HCT116 (cell line): ENCODE measurements at regions not wholly inside any gene's neighbourhood (a gene's known extent, or its start where the extent isn't known, plus 50 kb on each side); places are given as distances from the start of the nearest gene placed in this dataset.

Experiments
- ATAC-seq: fragments of 200-7000 bp; cut with Tn5 transposase; 2 replicates; pipeline ENCODE4 v1.9.1; 2020; ENCODE audit warnings: mild to moderate bottlenecking, moderate library complexity
- BruUV-seq: library from RNA; stranded (reverse); fragments of 400-500 nt; replicated peaks from 2 replicates; lab custom pipeline; 2021; lab: Mats Ljungman, UMichigan
- CTCF ChIA-PET: fragments of 300-600 bp; sonication (Branson Sonifier 250); formaldehyde crosslinking; loops from one replicate; lab custom pipeline; 2021; ENCODE audit warnings: antibody characterized with exemption; lab: Charles Lee
- POLR2A ChIA-PET: fragments of 300-600, 350-600 bp; sonication (Branson Sonifier 250); formaldehyde crosslinking; loops from one replicate; lab custom pipeline; 2021; ENCODE audit warnings: antibody characterized with exemption; lab: Charles Lee
- RAD21 ChIA-PET, 2 experiments: fragments of 300-600 bp; sonication (Branson Sonifier 250); formaldehyde crosslinking; loops; one replicate each; lab custom pipeline; 2023; ENCODE audit warnings: low total read pairs in 2 of 2; ENCODE audit not compliant: uncharacterized antibody in 2 of 2, unreplicated experiment in 2 of 2, low non-redundant PET in 1 of 2; lab: Charles Lee
- DNase-seq: peaks from one replicate; pipeline ENCODE4 v3.0.0-alpha.2; 2010; ENCODE audit warnings: low read depth, low spot score
- H2AFZ ChIP-seq: fragments of 200-600 bp; shearing (Covaris generic), sonication (generic); 2 replicates; pipeline ENCODE4 v1.6.1; 2017; ENCODE audit warnings: low read depth, mixed run types, mixed read lengths, antibody characterized with exemption, low read length; ENCODE audit not compliant: poor library complexity, severe bottlenecking
- H3K27ac ChIP-seq: 2 replicates; pipeline ENCODE4 v1.5.1; 2012; ENCODE audit warnings: low read depth, low read length
- H3K27me3 ChIP-seq: fragments of 200-600 bp; sonication (generic); 2 replicates; pipeline ENCODE4 v1.6.1; 2016; ENCODE audit warnings: mixed run types, low read length, mixed read lengths; ENCODE audit not compliant: insufficient read depth
- H3K36me3 ChIP-seq, 2 experiments: fragments of 200-500 bp in 1 of 2; fragments of 200-600 bp in 1 of 2; sonication (Bioruptor generic) in 1 of 2; sonication (generic) in 1 of 2; 2 replicates each; pipeline versions ENCODE4 v1.5.1 to v1.6.1; 2014 to 2016; ENCODE audit warnings: low read length in 2 of 2, inconsistent platforms in 1 of 2, mixed read lengths in 1 of 2, mixed run types in 1 of 2; ENCODE audit not compliant: insufficient read depth in 2 of 2, control insufficient read depth in 1 of 2
- H3K4me1 ChIP-seq, 2 experiments: fragments of 200-600 bp in 1 of 2; sonication (generic) in 1 of 2; 2 replicates each; pipeline versions ENCODE4 v1.5.1 to v1.6.1; 2012 to 2017; ENCODE audit warnings: low read length in 2 of 2, inconsistent platforms in 1 of 2, mild to moderate bottlenecking in 1 of 2, mixed read lengths in 1 of 2, mixed run types in 1 of 2, moderate library complexity in 1 of 2; ENCODE audit not compliant: insufficient read depth in 2 of 2, control insufficient read depth in 1 of 2
- H3K4me2 ChIP-seq: fragments of 200-600 bp; sonication (generic); 2 replicates; pipeline ENCODE4 v1.6.1; 2017; ENCODE audit warnings: mixed run types, low read length, mixed read lengths
- H3K4me3 ChIP-seq, 2 experiments: fragments of 200-600 bp in 1 of 2; sonication (generic) in 1 of 2; replicated peaks in 1 of 2; 2 replicates each; pipeline ENCODE4 v1.5.1; 2011 to 2016; ENCODE audit warnings: low read length in 2 of 2, control low read depth in 1 of 2, low read depth in 1 of 2, mild to moderate bottlenecking in 1 of 2, mixed read lengths in 1 of 2, mixed run types in 1 of 2
- H3K79me2 ChIP-seq: fragments of 200-600 bp; sonication (generic); 2 replicates; pipeline ENCODE4 v1.6.1; 2017; ENCODE audit warnings: mild to moderate bottlenecking, mixed run types, low read length, moderate library complexity, mixed read lengths; ENCODE audit not compliant: insufficient read depth
- H3K9ac ChIP-seq: fragments of 200-600 bp; sonication (generic); 2 replicates; pipeline ENCODE4 v1.6.1; 2016; ENCODE audit warnings: low read length, mixed read lengths
- H3K9me2 ChIP-seq: fragments of 200-600 bp; sonication (generic), shearing (Covaris generic); 2 replicates; pipeline ENCODE4 v1.6.1; 2017; ENCODE audit warnings: mixed run types, mild to moderate bottlenecking, moderate library complexity; ENCODE audit not compliant: insufficient read depth
- H3K9me3 ChIP-seq, 2 experiments: fragments of 200-500 bp in 1 of 2; fragments of 200-600 bp in 1 of 2; sonication (Bioruptor generic) in 1 of 2; sonication (generic) in 1 of 2; 2 replicates each; pipeline ENCODE4 v1.6.1; 2014 to 2017; ENCODE audit warnings: low read length in 2 of 2, mixed read lengths in 2 of 2, inconsistent platforms in 1 of 2, low read depth in 1 of 2, mild to moderate bottlenecking in 1 of 2, mixed run types in 1 of 2, moderate library complexity in 1 of 2; ENCODE audit not compliant: control insufficient read depth in 1 of 2, insufficient read depth in 1 of 2
- H4K20me1 ChIP-seq: fragments of 200-600 bp; sonication (generic), shearing (Covaris generic); 2 replicates; pipeline ENCODE4 v1.6.1; 2017; ENCODE audit warnings: mixed run types, mild to moderate bottlenecking, moderate library complexity; ENCODE audit not compliant: insufficient read depth
- EGR1 ChIP-seq: IDR thresholded peaks from 2 replicates; pipeline ENCODE4 v1.6.1; 2012; ENCODE audit warnings: low read depth
- ELF1 ChIP-seq: IDR thresholded peaks from 2 replicates; pipeline ENCODE4 v1.6.1; 2012; ENCODE audit warnings: low read depth, borderline replicate concordance
- JUND ChIP-seq: IDR thresholded peaks from 2 replicates; pipeline ENCODE4 v1.6.1; 2012
- MAX ChIP-seq: IDR thresholded peaks from 2 replicates; pipeline ENCODE4 v1.6.1; 2012
- POLR2A ChIP-seq: IDR thresholded peaks from 2 replicates; pipeline ENCODE4 v1.7.0; 2011; ENCODE audit warnings: borderline replicate concordance; ENCODE audit not compliant: insufficient read depth, insufficient read length; ENCODE audit errors: extremely low read depth
- POLR2AphosphoS5 ChIP-seq: IDR thresholded peaks from 2 replicates; pipeline ENCODE4 v1.6.1; 2011; ENCODE audit warnings: mild to moderate bottlenecking, low read depth, low read length, moderate library complexity
- RAD21 ChIP-seq: IDR thresholded peaks from 2 replicates; pipeline ENCODE4 v1.6.1; 2012; ENCODE audit warnings: low read depth, mild to moderate bottlenecking
- REST ChIP-seq: IDR thresholded peaks from 2 replicates; pipeline ENCODE4 v1.6.1; 2012; ENCODE audit warnings: low read depth
- SP1 ChIP-seq: IDR thresholded peaks from 2 replicates; pipeline ENCODE4 v1.6.1; 2012; ENCODE audit warnings: low read depth
- TCF7L2 ChIP-seq: IDR thresholded peaks from 2 replicates; pipeline ENCODE4 v1.7.0; 2011; ENCODE audit warnings: borderline replicate concordance, inconsistent platforms; ENCODE audit not compliant: insufficient read depth, insufficient read length; ENCODE audit errors: extremely low read depth
- YY1 ChIP-seq: IDR thresholded peaks from 2 replicates; pipeline ENCODE4 v1.6.1; 2011; ENCODE audit warnings: low read length, low read depth, moderate library complexity, mild to moderate bottlenecking; ENCODE audit not compliant: insufficient replicate concordance; ENCODE audit errors: extremely low read depth
- ZBTB33 ChIP-seq: IDR thresholded peaks from 2 replicates; pipeline ENCODE4 v1.6.1; 2011; ENCODE audit warnings: mild to moderate bottlenecking, low read length, moderate library complexity; ENCODE audit not compliant: insufficient replicate concordance; ENCODE audit errors: extremely low read depth
- ZFX ChIP-seq: fragments of 450-650 bp; IDR thresholded peaks from 2 replicates; pipeline ENCODE4 v1.6.1; 2017
- ZNF274 ChIP-seq: fragments of 200-500 bp; sonication (Bioruptor generic); IDR thresholded peaks from 2 replicates; pipeline ENCODE4 v1.6.1; 2014; ENCODE audit warnings: mild to moderate bottlenecking, low read depth, low read length, inconsistent platforms
- intact Hi-C: fragments of 100-400 bp; cut with micrococcal nuclease; formaldehyde crosslinking; loops from 2 replicates; pipeline ENCODE4 v1.10.0; 2022

- BruUV-seq = no TSS peak
Observed at GRCh38 chrX:94871640-94872039, 1197.6 kb downstream of the FAM133A start.

More at GRCh38 chrX:94871640-94872039, 1197.6 kb downstream of the FAM133A start:
- no peaks in the 10 kb centered on the region for H4K20me1 ChIP-seq
- intact Hi-C loops = no loop called here
- ATAC-seq (no peak), DNase-seq (no peak)
- H3K4me3 ChIP-seq = no peak overlapping the region
- no peak overlapping the region for H3K9ac ChIP-seq
- TF ChIP-seq TCF7L2 = no peak
- no peak for TF ChIP-seq EGR1
- TF ChIP-seq SP1 = no peak
- TF ChIP-seq ZFX = no peak
- TF ChIP-seq MAX = no peak
- TF ChIP-seq ZBTB33 = no peak
- TF ChIP-seq YY1 = no peak
- no peak for TF ChIP-seq POLR2A
- no peak for TF ChIP-seq ELF1
- no peak for TF ChIP-seq ZNF274
- TF ChIP-seq JUND = no peak
- TF ChIP-seq POLR2AphosphoS5 = no peak
- TF ChIP-seq REST = no peak
- TF ChIP-seq RAD21 = no peak
- H3K9me3 ChIP-seq = no peaks in the 10 kb centered on the region
- no peaks in the 10 kb centered on the region for H3K27me3 ChIP-seq
- H3K79me2 ChIP-seq = no peaks in the 10 kb centered on the region
- no peaks in the 10 kb centered on the region for H3K36me3 ChIP-seq
- ChIA-PET RAD21 (no interaction called here), CTCF (no interaction called here), POLR2A (no interaction called here)
- H3K4me1 ChIP-seq = no peaks in the 10 kb centered on the region
- no peak overlapping the region for H3K4me2 ChIP-seq
- no peak overlapping the region for H2AFZ ChIP-seq
- no peaks in the 10 kb centered on the region for H3K9me2 ChIP-seq
- H3K27ac ChIP-seq = no peak overlapping the region
